GM18507 (cell line): ENCODE measurements at regions not wholly inside any gene's neighbourhood (a gene's known extent, or its start where the extent isn't known, plus 50 kb on each side); places are given as distances from the start of the nearest gene placed in this dataset.

ENCODE experiments used
- DNase-seq: peaks from one replicate; pipeline ENCODE4 v3.0.0; 2011; ENCODE audit warnings: low read depth; ENCODE audit not compliant: insufficient read length; ENCODE audit errors: extremely low spot score
- FAIRE-seq: peaks from 2 replicates; lab custom pipeline; 2011; peaks lifted over from hg19 to GRCh38; lab: Jason Lieb, UNC

DNA sequence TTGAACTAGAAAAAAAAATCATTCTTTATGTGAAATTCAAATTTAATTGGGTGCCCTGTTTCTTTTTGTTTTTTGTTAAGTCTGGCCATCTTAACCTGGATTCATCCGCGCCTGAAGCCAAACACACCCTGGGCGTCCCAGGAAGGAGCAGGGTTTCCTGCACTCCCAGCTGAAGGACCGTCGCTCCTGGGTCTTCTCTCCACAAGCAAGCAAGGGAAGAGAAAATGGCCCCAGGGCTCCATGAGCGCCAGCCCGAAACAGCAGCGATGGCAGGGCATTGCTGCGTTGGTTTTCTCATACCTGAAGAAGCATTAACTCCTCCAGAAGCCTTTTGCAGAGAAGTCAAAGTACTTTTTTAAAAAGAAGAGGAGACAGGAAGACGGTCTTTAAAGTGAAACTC, 105.4 kb upstream of the AFDN start:
- DNase-seq: no peak
- no peak for FAIRE-seq

DNA sequence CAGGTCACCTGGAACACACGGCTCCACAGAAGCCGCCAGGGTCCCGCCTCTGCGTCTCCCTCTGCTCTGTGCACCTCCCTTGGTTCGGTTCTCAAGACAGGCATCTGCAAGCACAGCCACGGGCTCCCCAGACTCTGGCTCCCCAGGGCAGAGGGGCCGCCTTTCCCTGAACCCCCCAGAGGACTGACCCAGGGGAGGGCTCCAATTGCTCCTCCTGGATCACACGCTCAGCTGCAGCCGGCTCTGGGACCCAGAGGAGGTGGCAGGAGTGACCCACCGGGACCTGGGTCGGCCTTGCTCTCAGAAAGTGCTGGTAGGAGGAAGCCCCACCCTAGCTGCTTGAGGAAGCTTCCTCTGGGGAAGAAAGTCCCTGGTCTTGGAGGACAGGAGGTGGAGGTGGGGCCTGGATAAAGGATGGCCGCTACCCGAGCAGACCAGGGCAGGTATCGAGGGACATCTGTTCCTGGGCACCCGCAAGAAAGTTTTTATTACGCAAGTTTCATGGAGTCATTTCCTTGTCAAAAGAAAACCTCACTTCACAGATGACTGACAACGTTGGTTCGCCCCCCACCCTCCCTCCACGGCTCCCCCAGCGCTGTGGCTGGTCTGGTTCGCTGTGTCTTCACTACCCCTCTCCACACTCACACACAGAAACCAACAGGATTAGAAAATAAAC, 103.9 kb upstream of the AFDN start:
- no peak for DNase-seq
- FAIRE-seq: no peak

DNA sequence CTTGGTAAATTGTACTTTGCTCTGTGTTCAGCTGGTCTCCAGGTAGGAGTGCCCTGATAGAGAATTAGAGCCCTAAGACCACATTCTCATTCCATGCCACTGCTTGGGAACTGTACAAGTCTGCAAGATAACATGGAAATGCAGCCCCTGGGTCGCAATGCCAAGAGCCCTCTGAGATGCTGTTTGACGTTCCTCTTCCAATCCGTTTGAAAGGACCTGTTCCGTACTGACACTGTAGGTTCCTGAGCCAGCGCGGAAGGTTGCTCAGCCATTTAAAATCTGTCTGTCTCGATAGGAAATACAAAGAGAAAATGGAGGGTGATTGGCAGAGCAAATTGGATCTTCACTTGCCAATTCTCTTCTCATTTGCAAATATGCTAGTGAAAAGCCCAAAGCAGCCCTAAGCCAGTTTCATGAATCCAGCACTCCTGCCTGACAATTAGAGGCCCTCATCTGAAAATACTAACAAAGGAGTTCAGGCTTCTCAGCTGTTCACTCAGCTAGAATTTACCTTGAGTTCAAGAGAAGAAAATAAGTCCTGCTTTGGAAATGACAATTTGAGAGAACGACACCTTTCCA, 100.6 kb upstream of the AFDN start:
- no peak for DNase-seq
- FAIRE-seq: no peak

DNA sequence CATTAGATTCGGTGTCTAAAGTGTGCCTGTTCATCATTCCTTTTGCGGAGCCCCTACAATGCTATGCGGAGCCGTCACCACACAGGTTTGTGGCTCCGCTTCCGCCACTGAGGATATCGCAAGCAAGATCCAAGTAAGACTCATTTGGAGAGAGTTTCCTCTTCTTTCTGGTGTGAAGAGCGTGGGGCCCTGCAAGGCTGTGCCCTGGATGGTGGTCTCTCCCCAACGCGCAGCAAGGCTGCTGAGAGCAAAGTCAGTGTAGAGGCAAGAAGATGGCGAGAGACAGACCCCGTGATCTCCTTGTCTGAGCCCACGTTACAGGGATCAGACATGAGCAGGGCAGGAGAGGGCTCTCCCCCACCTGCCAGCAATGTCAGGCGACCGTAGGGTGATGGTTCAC, 96.3 kb upstream of the AFDN start:
- FAIRE-seq (no peak), DNase-seq (no peak)

DNA sequence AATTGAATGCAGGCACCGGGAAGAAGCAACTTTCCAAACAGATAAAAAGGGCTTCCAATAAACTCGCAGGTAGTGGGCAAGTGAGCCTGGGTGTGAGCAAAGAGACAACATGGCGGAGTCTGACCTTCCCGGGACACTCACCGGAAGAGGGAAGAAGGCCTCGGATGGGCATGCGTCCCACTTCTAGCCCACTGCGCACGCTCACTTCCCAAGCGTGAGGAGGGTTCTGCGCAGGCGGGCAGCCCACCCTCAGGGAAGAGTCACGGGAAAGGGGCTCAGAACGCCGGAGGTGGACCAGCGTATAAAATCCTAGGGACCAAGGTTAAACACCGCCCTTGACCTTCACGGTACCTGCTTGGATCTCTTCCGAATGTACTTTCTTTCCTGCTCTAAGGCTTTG, 95.5 kb upstream of the AFDN start:
- DNase-seq (no peak), FAIRE-seq (no peak)

DNA sequence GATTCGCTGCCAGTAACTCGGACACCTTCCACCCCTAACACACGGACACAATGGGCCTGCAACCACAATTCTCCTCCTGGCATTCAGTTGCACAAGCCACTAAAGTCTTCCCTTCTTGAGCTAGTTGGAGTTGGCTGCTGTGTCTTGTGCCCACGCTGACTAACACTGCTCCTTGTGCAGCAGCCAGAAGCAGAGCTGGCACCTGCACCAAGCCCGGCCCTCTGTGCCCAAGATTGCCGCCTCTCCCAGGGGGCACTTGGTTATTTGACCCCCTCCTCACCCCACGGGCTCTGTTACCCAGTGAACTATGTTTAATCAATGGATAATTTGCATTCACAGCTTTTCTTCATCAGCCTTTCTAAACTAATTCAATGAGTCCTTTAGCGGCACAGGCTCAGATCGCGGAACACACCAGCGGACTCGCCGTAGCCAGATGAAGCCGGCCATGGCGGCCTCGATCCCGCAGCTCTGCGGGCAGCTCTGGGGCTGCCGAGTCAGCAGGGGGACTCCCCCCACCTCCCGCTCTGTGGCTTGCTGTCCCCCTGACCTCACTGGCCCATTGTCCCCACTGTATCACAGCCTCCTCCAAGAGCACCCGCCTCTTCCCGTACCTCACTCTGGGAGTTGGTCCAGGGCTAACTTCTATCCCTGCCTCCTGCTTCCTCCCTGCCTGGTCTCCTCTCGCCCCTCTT, 94.8 kb upstream of the AFDN start:
- no peak for DNase-seq
- FAIRE-seq: no peak

DNA sequence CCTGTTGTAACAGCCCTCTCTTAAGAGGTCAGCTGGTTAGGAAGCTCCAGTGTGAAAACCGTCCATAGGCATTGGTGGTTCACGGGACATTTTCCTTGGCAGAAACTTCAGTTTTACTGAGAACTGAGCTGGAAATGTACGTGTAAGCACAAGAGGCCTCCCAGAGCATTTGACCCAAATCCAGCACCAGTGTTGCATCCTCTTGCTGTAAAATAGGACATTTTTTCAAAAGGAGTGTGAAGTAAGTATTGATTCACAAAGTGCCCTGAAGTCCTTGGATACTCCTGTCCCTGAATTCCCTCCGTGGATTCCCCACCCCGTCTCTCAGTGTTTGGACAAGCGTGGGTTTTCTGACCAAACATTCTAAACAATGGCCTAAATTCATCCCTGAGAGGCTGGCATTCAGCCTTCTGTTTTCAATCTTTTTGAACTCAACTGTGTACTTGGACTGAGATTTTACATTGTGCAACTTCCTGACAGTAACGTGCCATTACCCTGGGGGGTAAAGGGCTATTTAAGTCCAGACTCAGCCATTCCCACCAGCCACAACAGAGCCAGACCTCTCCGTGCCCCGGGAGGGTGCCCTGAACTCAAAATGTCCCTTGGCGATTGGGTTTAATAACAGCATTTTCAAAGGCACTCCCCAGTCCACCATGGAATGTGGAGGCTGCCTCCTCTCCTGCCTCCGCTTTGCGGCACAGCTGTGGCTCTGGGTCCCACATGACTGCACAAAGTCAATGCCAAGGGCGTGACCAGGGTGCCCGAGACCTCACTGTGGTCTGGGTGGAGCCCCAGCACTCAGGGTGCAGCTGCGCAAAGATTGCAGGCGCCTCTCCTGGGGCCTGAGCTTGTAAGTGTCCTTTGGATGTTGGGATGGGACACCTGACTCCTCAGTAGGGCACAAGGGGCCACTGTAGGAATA, 92.7 kb upstream of the AFDN start:
- FAIRE-seq (no peak), DNase-seq (no peak)

DNA sequence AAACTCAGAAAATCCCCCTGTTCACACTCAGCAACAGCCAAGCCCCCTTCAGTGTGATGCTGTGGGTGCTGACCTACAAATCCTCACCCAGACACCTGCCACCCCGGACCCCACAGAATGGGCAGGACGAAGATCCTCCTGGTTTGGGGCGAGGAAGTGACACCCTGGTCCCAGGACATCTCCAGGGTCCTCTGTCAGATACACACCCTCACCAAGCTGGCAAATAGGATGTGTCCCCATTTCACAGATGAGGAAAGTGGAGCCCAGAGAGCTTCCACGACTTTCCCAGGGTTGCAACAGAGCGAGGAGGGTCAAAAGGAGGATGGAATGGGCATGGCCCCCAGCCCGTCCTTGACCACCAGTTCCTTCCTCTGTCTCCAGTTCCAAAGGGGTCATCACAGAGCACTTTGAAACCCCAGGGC, 92.0 kb upstream of the AFDN start:
- DNase-seq (no peak), FAIRE-seq (no peak)

DNA sequence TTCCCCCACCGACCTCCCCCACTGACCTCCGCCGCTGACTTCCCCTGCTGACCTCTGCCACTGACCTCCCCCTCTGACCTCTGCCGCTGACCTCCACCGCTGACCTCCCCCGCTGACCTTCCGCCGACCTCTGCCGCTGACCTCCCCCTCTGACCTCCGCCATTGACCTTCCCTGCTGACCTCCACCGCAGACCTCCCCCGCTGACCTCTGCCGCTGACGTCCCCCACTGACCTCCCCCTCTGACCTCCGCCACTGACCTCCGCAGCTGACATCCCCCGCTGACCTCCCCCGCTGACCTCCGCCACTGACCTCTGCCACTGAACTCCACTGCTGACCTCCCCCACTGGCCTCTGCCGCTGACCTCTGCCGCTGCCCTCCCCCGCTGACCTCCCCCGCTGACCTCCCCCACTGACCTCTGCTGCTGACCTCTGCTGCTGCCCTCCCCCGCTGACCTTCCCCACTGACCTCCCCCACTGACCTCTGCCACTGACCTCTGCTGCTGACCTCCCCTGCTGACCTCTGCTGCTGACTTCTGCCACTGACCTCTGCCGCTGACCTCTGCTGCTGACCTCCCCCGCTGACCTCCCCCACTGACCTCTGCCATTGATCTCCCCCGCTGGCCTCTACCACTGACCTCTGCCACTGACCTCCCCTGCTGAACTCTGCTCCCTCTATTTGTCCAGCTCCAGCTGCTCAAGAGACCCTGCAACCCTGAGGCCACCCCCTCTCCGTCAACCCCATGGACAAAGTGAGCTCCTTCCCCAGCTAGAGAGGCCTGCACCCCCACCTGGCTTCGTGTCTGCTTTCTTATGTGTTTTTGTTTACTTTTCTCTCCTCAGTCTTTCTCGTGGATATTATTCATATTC, 91.4 kb upstream of the AFDN start:
- FAIRE-seq (no peak), DNase-seq (no peak)

DNA sequence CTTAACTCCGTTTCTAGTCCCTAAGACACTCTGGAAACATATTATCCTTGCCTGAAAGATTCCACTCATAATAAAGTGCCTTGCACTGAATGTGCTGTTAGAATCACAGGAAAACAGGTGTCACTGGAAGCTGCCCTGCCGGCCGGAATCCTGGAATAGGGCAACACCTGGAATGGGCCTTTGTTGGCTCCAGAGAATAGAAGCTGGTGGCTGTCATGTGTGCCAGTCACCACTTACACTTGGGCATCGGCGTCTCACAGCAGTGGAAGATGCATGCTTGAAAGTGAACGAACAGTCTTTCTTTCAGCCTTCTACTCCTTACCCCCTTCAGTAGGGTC, 90.8 kb upstream of the AFDN start:
- no peak for DNase-seq
- no peak for FAIRE-seq

DNA sequence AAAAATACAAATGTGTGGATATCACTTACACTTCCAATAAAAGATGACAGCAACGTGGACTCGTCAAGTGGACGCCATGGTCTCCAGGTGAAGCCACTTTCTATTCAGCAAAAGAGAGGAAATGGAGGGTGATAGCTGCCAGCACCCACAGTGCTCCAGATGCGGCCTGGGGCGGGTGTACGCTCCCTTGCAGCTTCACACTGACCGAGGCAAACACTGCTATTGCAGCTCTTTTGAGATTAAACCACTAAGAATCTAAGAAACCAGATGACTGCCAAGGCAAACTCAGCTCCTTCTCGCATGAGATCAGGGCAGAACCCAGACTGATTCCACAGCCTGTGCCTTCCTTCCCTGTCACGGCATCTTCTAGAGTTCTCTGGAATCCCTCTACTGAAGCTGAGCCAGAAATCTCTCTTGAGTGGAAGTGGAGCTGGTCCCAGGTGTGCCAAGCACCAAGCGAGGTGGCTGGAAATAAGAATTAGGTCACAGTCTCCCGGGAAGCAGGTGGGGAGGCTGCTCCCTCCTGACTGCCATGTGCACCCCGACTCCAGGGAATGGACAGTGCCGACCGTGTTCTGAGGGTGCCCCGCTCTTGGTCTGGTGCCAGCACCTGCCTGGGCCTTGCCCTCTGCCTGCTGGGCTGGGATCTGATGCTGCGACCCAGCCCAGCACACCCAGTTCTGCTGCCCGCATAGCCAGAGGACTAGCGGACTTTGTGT, 90.1 kb upstream of the AFDN start:
- no peak for FAIRE-seq
- no peak for DNase-seq

DNA sequence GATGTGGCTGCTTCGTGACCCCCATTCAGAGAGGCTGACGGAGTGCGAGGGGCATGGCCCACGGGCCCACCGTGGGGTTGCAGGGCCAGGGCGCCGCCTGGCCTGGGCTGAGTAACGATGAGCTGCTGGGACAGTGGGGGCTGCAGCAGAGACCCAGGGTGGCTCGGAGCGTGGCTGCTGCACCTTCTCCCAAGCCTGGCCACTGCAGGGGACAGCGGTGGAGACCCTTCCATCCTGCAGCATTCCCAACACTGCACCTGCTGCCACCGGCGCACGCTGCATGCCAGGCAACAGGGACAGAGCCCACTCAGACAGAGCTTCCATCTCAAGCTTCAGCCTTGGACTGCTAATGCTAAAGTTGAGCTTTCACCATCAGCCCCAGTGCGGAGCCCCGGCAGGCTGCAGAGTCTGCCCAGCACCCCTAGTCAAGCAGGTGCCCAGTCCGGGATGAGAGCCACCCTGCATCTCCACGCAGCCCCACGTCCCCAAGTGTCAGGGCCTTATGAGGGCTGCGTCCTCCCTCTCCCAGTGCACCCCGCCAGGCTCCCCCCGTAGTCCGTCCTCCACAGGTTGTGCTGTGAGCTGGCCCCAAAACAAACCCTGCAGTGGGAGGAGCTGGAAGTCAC, 89.4 kb upstream of the AFDN start:
- FAIRE-seq (no peak), DNase-seq (no peak)

DNA sequence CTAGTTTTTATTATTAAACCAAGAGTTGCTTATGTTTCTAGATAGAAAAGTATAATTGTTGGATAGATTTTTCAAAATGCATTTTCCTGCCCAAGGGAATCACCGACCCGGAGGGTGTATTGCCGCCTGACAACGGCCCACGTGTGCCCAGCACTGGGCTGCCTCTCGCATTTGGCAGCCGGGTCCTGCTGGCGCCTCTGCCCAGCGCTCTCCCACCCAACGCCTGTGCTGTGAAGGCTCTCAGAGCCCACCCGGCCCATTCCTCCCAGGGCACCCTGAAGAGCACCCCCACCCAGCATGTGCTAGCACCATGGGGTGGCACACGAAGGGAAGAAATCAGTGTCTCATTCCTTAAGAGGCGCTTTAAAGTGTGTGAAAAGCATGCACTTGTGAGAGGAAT, 88.3 kb upstream of the AFDN start:
- no peak for FAIRE-seq
- no peak for DNase-seq

DNA sequence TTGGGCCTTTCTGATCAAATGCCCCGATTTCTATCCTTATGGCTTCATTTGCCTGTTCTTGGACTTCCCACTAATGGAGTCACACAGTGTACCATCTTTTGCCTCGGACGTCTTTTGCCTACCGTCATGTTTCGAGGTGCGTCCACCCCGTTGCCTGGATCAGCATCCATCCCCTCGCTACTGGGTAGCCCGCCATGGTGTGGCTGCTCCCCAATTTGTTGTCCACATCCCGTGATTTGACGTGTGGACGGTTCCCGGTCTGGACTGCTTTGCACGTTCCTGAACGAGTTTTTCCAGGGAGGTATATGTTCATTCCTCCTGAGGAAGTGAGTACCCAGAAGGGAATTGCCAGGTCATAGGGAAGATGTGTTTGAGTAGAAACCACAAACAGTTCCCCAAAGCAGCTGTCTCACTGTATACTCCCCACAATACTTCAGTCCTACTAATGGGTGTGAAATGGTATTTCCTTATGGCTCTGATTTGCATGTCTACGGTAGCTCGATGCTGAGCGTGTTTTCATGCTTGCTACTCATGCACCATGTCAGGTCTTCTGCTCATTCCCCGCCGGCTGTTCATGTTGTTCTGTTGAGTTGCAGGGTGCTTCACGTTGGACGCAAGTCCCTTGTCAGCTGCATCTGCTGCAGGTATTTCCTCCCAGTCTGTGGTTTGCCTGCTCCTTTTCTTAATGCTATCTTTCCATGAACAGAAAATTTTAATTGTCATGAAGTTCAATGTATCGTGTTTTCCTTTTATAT, 86.8 kb upstream of the AFDN start:
- FAIRE-seq (no peak), DNase-seq (no peak)

DNA sequence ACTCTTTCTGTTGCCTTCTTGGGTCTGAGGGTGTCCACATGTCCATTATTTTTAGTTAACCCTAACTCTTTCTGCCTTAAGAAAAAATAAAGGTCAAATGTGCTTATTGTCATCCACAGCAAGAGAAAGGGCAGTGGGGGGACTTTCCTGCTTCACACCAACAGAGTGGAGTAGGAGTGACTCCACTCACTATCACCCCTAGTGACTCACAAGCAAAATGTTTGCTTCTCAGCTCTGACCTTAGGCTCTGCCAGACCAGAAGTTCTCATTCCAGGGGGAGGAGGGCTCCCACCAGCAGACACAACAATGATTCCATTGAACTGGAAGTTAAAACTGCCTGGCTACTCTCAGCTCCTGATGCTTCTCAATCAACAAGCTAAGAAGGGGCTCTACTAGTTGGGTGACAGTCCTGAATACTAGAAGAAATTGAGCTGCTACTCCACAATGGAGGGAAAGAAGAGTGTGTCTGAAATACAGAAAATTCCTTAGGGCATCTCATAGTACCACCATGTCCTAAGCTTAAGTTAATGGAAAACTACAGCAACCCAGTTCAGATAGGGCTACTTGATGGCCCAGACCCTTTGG, 83.9 kb upstream of the AFDN start:
- no peak for DNase-seq
- FAIRE-seq: no peak

DNA sequence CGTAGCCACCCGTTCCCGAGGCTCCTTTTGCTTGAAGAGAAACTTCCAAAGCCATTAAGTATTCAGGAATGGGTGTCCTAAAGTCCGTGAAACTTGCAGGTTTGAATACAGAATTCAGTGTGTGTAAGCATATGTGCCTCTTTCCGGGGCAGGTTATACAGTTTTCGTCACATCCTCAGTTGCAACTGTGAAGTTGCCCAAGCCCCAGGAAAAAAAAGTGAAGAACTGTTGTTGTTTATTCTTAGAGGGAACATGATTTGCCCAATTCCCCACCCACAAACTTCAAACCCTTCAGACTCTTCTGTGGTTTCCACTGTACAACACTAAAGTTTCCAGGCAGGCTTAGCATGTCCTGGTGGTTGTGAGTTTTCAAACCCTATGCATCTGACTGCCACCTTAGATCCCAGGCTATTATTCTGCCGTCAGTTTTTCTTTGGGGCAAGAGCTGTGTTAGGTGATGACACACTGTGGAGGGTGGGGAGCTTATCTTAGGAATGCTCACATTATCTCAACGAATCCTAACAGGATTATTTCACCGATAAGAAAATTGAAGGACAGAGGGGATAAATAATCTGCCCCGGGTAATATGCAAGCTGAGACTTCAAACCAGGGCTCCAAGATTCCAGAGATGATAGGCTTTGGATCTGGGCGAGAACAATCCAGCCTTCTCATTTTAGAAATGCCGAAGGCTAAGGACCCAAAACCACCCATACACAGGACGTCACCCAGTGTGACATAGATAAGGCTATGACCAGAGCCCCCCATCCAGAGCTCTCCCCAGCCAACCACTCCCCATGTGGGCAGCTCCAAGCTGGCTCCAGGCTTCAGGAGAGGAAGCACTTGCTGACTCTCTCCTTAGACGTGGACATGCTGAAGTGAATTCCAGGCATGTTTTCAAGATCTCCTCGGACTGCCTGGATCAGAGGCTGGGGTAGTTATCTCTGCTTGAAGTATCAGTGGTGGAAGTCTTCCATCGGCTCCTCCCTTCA, 81.7 kb upstream of the AFDN start:
- no peak for FAIRE-seq

More for the DNA sequence above, 81.7 kb upstream of the AFDN start:
- DNase-seq: no peak
